ENCODE measurements at regions not wholly inside any gene's neighbourhood (a gene's known extent, or its start where the extent isn't known, plus 50 kb on each side); places are given as distances from the start of the nearest gene placed in this dataset.

GRCh38 chr4:38382520-38382919 is 281.5 kb upstream of the KLF3 start:
- Mint-ChIP-seq H3K4me3 (no peak overlapping the region), H3K27me3 (ENCODE audit: low read depth, poor library complexity) (no peaks in the 10 kb centered on the region), H3K27ac (no peak overlapping the region), H3K36me3 (ENCODE audit: low read depth) (no peaks in the 10 kb centered on the region), H3K9me3 (peaks cover 5% of the 10 kb centered on the region), H3K4me1 (peaks cover 70% of the 10 kb centered on the region)
- no peak for DNase-seq
- no peak for TF ChIP-seq CTCF (IDR thresholded peaks at IDR 0.05)

- H3K9me3 Mint-ChIP-seq: peaks cover 8% of the 10 kb centered on the region
- peaks cover 71% of the 10 kb centered on the region for H3K4me1 Mint-ChIP-seq
- H3K27me3 Mint-ChIP-seq (ENCODE audit: low read depth, poor library complexity): no peaks in the 10 kb centered on the region
- H3K4me3 Mint-ChIP-seq: peak overlapping the region; percentile 61
- no peaks in the 10 kb centered on the region for H3K36me3 Mint-ChIP-seq (ENCODE audit: low read depth)
- H3K27ac Mint-ChIP-seq: peak overlapping the region; percentile 94
- peak; percentile 27 for DNase-seq
- TF ChIP-seq CTCF (IDR thresholded peaks at IDR 0.05): no peak
Measured at GRCh38 chr4:38383646-38384121, 280.3 kb upstream of the KLF3 start.

- peaks cover 10% of the 10 kb centered on the region for H3K36me3 Mint-ChIP-seq (ENCODE audit: low read depth)
- peaks cover 25% of the 10 kb centered on the region for H3K9me3 Mint-ChIP-seq
- H3K4me3 Mint-ChIP-seq: peak overlapping the region; percentile 65
- H3K27ac Mint-ChIP-seq: peak overlapping the region; percentile 90
- peak; percentile 20 for DNase-seq
- TF ChIP-seq CTCF (IDR thresholded peaks at IDR 0.05): no peak
- H3K4me1 Mint-ChIP-seq: peaks cover 71% of the 10 kb centered on the region
- no peaks in the 10 kb centered on the region for H3K27me3 Mint-ChIP-seq (ENCODE audit: low read depth, poor library complexity)
Measured at GRCh38 chr4:38385093-38386004, 278.6 kb upstream of the KLF3 start.

- Mint-ChIP-seq H3K27ac (peak overlapping the region; percentile 6), H3K36me3 (ENCODE audit: low read depth) (peaks cover 16% of the 10 kb centered on the region), H3K4me1 (peaks cover 71% of the 10 kb centered on the region), H3K9me3 (peaks cover 32% of the 10 kb centered on the region), H3K27me3 (ENCODE audit: low read depth, poor library complexity) (no peaks in the 10 kb centered on the region), H3K4me3 (peak overlapping the region; percentile 12)
- TF ChIP-seq CTCF (IDR thresholded peaks at IDR 0.05): no peak
- DNase-seq: no peak
Measured at GRCh38 chr4:38386005-38386551, 277.9 kb upstream of the KLF3 start.

- Mint-ChIP-seq H3K36me3 (ENCODE audit: low read depth) (peaks cover 22% of the 10 kb centered on the region), H3K4me1 (peaks cover 64% of the 10 kb centered on the region), H3K27ac (no peak overlapping the region), H3K9me3 (peaks cover 38% of the 10 kb centered on the region), H3K4me3 (no peak overlapping the region), H3K27me3 (ENCODE audit: low read depth, poor library complexity) (no peaks in the 10 kb centered on the region)
- no peak for DNase-seq
- TF ChIP-seq CTCF (IDR thresholded peaks at IDR 0.05): no peak
Measured at GRCh38 chr4:38386654-38387188, 277.3 kb upstream of the KLF3 start.
